Putamen (tissue), 1 donor: ENCODE measurements at regions not wholly inside any gene's neighbourhood (a gene's known extent, or its start where the extent isn't known, plus 50 kb on each side); places are given as distances from the start of the nearest gene placed in this dataset.
A peak's percentile ranks its signal among the peaks of the same experiment; 100 is the strongest.

ENCODE experiments used
- DNase-seq: peaks from one replicate; pipeline ENCODE4 v3.0.0-alpha.2; 2016; ENCODE audit warnings: low spot score

DNA sequence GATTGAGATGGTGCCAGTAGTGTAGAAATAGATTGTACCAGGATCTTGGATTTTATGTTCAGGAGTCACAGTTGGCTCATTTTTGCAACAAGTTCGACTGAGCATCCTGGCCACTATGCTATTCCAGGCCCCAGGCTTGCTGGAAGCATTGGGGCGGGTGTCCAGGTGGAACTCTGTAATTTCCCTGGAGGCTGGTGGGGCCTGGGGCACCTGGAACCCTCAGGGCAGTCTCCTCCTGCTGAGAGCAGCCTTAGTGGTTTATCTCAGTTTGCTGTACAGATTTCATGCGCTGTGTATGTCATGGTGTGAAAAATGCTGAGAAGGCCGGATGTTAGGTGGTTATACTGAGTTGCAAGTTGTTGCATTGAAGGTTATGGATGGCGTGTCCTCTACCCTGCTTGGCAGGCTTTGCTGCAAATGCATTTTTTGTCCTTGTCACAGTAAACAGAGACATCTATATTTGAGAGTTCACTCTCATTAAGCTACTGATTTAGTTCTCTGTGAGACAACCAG, 135.1 kb upstream of the MYLIP start:
- DNase-seq = no peak

DNA sequence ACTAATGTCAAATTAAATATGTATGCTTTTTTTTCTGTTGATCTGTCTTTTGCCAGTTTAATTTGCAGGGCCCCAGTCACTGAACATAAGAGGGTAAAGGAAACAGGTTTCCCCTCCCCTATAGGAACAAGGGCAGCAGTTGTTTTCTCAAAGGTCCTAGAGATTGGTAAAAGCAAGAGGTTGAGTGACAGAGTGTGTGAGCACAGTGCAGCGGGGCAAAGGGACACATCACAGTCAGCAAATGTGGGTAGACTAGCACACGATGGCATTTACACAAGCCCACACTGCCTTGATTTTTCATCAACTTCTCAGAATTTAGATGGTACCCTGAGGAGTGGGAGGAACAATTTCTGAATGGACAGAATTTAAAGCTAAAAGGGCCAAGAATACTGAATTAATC, 138.7 kb upstream of the MYLIP start:
- no peak for DNase-seq

GRCh38 chr6:15989397-15989796, 139.5 kb upstream of the MYLIP start:
- no peak for DNase-seq

- DNase-seq = peak; percentile 22
Observed at GRCh38 chr6:15987569-15987968, 141.3 kb upstream of the MYLIP start.

DNA sequence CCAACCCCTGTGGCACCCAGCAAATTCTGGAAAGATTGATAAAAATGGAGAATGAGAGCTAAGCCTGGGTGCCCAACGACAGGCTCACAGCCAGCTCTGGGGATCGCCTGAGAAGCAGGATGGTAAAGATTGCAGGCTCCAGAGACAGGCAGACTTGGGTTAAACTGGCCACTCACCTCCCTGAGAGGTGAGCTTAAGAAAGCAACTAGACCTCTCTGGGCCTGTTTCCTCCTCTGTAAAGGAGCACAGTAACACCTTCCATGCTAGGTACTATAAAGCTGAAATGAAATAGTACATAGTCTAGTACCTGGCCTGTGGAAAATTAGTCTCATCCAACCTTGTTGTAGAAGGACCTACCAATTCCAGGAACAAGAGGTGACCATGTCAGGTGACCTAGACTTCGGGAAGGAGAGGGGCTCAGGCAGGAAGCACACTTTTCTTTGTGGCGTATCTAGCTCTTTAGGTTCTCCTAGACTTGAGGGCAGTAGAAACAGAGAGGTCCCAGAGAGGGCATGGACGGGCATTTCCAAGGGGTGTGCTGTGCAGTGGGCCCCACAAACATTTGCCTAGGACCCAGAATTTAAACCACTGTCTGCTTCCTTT, 142.8 kb upstream of the MYLIP start:
- no peak for DNase-seq

DNA sequence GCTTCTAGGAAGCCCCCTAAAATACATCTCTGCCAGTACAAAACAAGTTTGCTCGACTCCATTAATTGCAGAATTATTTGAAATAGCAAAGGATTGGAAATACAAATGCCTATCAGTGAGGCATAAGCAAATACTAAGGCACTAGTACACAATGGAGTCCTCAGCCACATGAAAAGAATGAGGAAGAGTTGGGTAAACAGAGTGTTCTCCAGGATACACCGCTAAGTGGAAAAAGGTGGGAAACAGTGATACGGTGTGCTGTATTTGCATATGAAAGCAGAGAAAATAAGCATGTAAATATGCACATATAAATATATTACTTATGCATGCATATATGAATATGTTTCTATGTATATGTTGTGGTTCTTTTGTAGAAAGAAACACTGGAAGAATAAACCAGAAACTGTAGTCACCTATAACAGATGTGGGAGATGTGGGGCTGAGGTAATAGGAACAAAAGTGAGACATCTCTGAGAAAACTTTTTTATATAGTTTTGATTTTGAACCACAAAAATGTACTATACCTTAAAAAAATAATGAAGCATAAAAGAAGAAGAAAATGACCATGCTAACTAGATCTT, 143.4 kb upstream of the MYLIP start:
- no peak for DNase-seq

GRCh38 chr6:15981956-15982355, 146.9 kb upstream of the MYLIP start:
- DNase-seq = no peak

- DNase-seq = no peak
Observed at GRCh38 chr6:15980801-15981200, 148.1 kb upstream of the MYLIP start.

DNA sequence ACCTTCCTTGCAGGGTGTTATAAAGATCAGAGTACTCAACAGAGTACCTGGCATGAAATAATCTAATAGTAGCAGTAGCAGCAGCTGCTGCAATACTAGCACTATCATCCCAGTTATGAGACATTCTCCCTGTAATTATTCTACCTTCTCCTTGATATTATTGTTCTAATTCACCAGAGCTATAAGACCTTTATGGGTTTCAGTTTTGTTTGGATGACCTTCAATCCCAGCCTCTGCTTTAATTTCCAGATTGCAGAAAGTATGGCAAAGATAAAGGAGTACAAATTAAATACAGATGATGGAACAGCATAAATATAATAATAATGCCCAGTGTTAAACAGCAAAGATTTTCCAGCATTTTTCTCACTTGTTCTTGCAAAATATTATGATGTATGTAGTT, 150.5 kb upstream of the MYLIP start:
- DNase-seq = no peak

DNA sequence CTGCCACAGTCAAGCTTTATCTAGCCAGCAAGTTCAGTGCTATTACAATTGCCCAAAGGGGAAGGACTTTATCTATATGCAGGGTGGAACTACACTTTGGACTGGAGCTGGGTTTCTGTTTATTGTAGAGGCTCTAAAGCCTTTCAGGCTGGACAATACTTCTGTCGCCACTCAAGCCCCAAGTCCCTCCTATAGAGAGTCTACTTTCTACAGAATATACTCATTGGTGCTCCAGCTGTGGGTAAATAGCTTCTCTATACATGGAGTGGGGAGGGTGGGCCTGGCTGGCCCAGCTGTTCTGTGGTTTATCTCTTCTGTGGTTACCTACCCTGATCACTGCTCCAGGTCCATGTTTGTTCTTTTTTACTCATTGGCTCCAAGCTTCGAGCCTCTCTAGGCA, 151.8 kb upstream of the MYLIP start:
- DNase-seq = no peak

DNA sequence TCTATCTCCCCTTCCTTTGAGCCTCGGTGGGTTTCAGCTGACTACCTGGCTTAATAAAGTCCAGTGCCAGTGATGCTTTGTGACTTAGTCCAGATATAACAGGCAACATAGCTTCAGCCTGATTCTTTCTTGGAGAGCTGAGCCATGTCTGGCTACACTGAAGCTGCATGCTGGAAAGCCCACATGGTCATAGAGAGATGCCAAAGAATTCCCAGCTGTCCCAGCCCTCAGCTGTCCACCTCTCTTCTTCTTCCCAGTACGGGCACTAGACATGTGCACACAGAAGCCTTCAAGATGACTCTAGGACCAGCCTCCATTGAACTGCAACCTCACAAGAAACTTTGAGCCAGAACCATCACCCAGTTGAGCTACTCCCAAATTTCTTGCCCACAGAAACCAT, 154.1 kb upstream of the MYLIP start:
- DNase-seq = no peak

- no peak for DNase-seq
Observed at GRCh38 chr6:15970517-15970916, 158.4 kb upstream of the MYLIP start.

GRCh38 chr6:15969236-15969778, 159.6 kb upstream of the MYLIP start:
- no peak for DNase-seq

DNA sequence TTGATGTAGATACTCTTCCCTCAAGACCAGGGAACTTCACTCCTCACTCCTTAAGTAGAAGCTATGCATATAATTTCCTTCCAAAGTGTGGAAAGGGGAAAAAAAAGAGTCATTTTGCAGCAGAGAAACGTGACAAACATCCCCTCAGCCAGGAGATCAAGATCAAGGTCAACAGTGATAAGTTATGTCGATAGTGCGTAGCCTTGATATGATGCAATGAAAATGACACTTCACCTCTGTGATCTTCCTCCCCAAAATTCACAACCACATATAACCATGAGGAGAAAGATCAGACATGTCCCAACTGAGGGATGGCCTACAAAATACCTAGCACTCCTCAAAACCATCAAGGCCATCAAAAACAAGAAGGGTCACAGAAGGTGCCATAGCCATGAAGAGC, 160.4 kb upstream of the MYLIP start:
- DNase-seq = no peak

DNA sequence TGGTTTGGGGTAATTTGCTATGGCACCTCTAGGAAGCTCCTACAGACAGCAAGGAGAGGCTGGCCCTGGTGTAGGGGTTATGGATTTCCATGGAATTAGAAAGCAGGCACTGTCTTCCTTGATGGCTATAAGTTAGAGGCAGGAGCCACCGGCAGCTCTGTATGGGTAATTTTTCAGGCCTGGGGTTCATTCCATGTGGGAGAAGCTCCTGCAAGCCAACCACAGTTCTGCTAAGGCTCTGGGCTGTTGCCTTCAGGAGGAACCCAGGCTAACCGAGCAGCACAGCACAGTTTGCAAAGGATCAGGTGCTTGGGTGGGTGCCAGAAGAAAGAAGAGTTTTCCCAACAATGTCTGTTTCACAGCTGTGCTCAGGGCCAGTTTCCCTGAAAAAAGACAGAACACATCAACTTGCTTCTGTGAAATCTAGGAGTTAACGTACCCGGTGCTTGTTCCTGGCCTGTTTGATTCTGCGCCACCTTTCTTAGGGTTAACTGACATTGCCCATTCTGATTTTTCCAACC, 162.8 kb upstream of the MYLIP start:
- DNase-seq = no peak

DNA sequence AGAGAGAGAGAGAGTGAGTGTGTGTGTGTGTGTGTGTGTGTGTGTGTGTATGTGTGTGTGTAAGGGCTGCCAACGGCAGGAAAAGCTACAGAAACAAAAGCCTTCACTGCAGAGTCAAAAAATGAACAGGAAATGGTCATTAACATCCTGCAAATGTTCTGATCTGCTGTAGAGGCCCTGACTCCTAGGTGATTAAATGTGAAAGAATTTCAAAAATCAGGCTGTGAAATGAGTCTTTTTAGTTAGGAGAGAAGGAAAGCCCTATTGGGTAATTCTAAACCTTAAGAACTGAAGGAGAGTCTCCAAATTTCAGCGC, 166.5 kb upstream of the MYLIP start:
- no peak for DNase-seq

- DNase-seq = no peak
Observed at GRCh38 chr6:15961635-15962448, 167.0 kb upstream of the MYLIP start.

DNA sequence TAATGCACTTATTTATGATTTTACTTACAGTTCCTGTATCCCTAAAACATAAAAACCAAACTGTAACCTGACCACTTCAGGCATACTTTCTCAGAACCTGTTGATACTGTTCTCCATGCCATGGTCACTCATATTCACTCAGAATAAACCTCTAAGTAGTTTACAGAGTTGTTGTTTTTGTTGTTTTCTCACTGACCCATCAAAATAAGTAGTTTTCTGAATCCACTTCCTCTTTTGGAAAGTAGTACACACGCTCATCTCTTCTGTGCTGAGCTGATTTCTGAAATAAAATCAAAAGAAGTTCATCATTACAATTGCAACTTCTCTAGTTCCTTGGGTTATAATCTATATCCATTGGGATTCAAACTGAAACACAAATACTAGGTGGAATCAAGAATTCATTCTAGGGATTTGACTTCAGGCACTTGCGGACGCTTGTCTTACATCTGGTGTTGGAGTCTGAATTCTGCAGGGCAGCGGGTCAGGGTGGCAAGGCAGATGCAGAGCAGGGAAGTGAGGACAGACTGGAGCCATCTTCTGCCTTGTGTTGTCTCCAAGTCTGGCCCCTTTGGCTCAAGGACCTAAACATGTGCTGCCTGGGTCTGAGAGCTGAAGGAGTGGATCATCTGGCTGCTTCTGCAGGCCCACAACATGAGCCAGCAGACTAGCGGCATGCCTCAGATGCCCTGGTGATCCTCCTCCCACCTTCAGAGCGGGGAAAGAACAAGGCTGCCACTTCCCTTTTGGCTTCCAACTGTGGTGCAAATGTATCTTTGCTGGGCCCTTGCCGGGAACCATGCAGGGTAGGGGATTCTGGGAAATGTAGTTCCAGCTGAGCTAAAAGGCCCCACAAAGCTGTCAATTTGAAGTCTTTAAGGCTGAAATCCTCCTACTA, 167.9 kb upstream of the MYLIP start:
- no peak for DNase-seq

DNA sequence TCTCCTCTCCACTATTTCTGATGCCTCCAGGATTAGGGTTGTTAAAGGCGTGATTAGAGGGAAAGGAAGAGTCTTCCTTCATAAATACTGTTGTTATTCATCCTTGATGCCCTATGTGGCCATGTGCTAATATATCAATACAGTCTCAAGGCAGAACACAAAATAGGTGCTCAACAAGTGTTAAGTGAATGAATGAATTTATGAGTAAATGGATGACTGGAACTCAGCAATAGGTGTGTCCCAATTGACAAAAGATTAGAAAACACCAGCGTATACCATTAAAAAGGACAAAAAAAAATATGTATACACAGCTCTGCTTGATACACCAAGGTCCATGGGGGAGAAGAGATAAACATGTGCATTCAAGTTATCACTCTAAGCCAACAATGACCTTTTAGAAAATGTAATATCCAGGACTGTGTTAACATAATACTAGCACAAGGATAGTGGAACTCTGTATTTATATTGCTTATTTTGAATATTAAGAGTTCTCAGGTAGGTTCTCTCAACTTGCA, 171.2 kb upstream of the MYLIP start:
- DNase-seq = no peak

- no peak for DNase-seq
Observed at GRCh38 chr6:15956205-15957106, 172.4 kb upstream of the MYLIP start.

- no peak for DNase-seq
Observed at GRCh38 chr6:15955484-15955883, 173.4 kb upstream of the MYLIP start.
